HepG2 (cell line): ENCODE measurements at regions not wholly inside any gene's neighbourhood (a gene's known extent, or its start where the extent isn't known, plus 50 kb on each side); places are given as distances from the start of the nearest gene placed in this dataset.
A peak's percentile ranks its signal among the peaks of the same experiment; 100 is the strongest.

Experiments used
- ATAC-seq: fragments of 200-7000 bp; cut with Tn5 transposase; 3 replicates; pipeline ENCODE4 v1.9.1; 2020; ENCODE audit warnings: mild to moderate bottlenecking, moderate library complexity
- BruUV-seq: library from RNA; stranded (reverse); fragments of 400-500 nt; replicated peaks from 2 replicates; lab custom pipeline; 2021; lab: Mats Ljungman, UMichigan
- CTCF ChIA-PET: fragments of 300-600 bp; formaldehyde crosslinking; extraction: SDS; loops from one replicate; lab custom pipeline; 2021; ENCODE audit warnings: low total read pairs, inconsistent platforms, low intra/inter-chr PET ratio; lab: Yijun Ruan, JAX
- POLR2A ChIA-PET: fragments of 350-600 bp; sonication (Branson Sonifier 250); formaldehyde crosslinking; loops from one replicate; lab custom pipeline; 2020; ENCODE audit warnings: antibody characterized with exemption, inconsistent platforms; lab: Yijun Ruan, JAX
- DNase-seq: peaks from one replicate; pipeline ENCODE4 v3.0.0-alpha.2; 2015; ENCODE audit warnings: low spot score
- FAIRE-seq: peaks from 3 replicates; lab custom pipeline; 2011; peaks lifted over from hg19 to GRCh38; lab: Jason Lieb, UNC
- H2AFZ ChIP-seq: one replicate; pipeline ENCODE4 v1.6.1; 2011; ENCODE audit warnings: low read length, inconsistent platforms
- H3K27ac ChIP-seq: fragments of 300-600 bp; 3 replicates; pipeline ENCODE4 v1.8.0; 2011; ENCODE audit warnings: mixed run types, mild to moderate bottlenecking, mixed read lengths, low read length, inconsistent platforms; ENCODE audit not compliant: insufficient read depth; ENCODE audit errors: extremely low read length
- H3K27me3 ChIP-seq, 2 experiments: fragments of 200-600 bp in 1 of 2; 2 replicates in 1 of 2; 3 replicates in 1 of 2; pipeline versions ENCODE4 v1.6.0 to v1.8.0; 2011; ENCODE audit warnings: low read length in 2 of 2, mild to moderate bottlenecking in 2 of 2, moderate library complexity in 2 of 2, inconsistent platforms in 1 of 2; ENCODE audit not compliant: insufficient read depth in 2 of 2, control insufficient read depth in 1 of 2
- H3K36me3 ChIP-seq, 2 experiments: fragments of 200-600 bp in 1 of 2; replicated peaks in 1 of 2; 2 replicates in 1 of 2; 3 replicates in 1 of 2; pipeline versions ENCODE4 v1.5.1 to v1.8.0; 2011; ENCODE audit warnings: low read length in 2 of 2, inconsistent platforms in 1 of 2; ENCODE audit not compliant: insufficient read depth in 2 of 2, control insufficient read depth in 1 of 2
- H3K4me1 ChIP-seq: 2 replicates; pipeline ENCODE4 v1.5.1; 2012; ENCODE audit warnings: low read length, inconsistent platforms; ENCODE audit not compliant: insufficient read depth
- H3K4me2 ChIP-seq: 2 replicates; pipeline ENCODE4 v1.6.0; 2011; ENCODE audit warnings: low read depth, low read length, inconsistent platforms
- H3K4me3 ChIP-seq, 3 experiments: fragments of 200-600 bp in 1 of 3; sonication (generic), shearing (Covaris generic) in 1 of 3; replicated peaks in 1 of 3; 2 replicates each; pipeline ENCODE4 v1.5.1; 2011 to 2016; ENCODE audit warnings: low read length in 3 of 3, inconsistent platforms in 2 of 3, low read depth in 2 of 3, mild to moderate bottlenecking in 2 of 3, control low read depth in 1 of 3, mixed read lengths in 1 of 3; ENCODE audit not compliant: insufficient read depth in 1 of 3
- H3K79me2 ChIP-seq: one replicate; pipeline ENCODE4 v1.6.1; 2011; ENCODE audit warnings: low read length, inconsistent platforms; ENCODE audit not compliant: insufficient read depth
- H3K9ac ChIP-seq: 2 replicates; pipeline ENCODE4 v1.6.0; 2011; ENCODE audit warnings: mild to moderate bottlenecking, low read depth, low read length, inconsistent platforms; ENCODE audit not compliant: insufficient read depth
- H3K9me3 ChIP-seq: 2 replicates; pipeline ENCODE4 v1.5.1; 2012; ENCODE audit warnings: mild to moderate bottlenecking, low read length
- H4K20me1 ChIP-seq: 2 replicates; pipeline ENCODE4 v1.6.0; 2011; ENCODE audit warnings: inconsistent platforms, mild to moderate bottlenecking, low read length, moderate library complexity; ENCODE audit not compliant: insufficient read depth
- IKZF1 ChIP-seq: fragments of 450-650 bp; IDR thresholded peaks from 2 replicates; pipeline ENCODE4 v1.7.1; 2016
- MEF2D ChIP-seq: sonication (generic); formaldehyde crosslinking; IDR thresholded peaks from 2 replicates; pipeline ENCODE4 v1.5.1; 2020; ENCODE audit warnings: mild to moderate bottlenecking, missing genetic modification reagents
- SP2 ChIP-seq: sonication (generic); formaldehyde crosslinking; IDR thresholded peaks from 2 replicates; pipeline ENCODE4 v1.5.1; 2020; ENCODE audit warnings: mild to moderate bottlenecking, missing genetic modification reagents
- TAF1 ChIP-seq: sonication (generic); formaldehyde crosslinking; IDR thresholded peaks from 2 replicates; pipeline ENCODE4 v1.4.0; 2020; ENCODE audit warnings: missing genetic modification reagents
- ZNF562 ChIP-seq: sonication (generic); formaldehyde crosslinking; IDR thresholded peaks from 2 replicates; pipeline ENCODE4 v1.8.0; 2022; ENCODE audit warnings: missing genetic modification reagents, borderline replicate concordance
- ZNF629 ChIP-seq: sonication (generic); formaldehyde crosslinking; conservative IDR thresholded peaks from 2 replicates; pipeline ENCODE4 v1.5.0; 2020; ENCODE audit warnings: missing genetic modification reagents
- WGBS: methylation state at CpG from one replicate; pipeline ENCODE4 v1.1.6; 2017; ENCODE audit warnings: low lambda C conversion rate; 5-methylcytosine and 5-hydroxymethylcytosine counted together
- in situ Hi-C: cut with HindIII; loops from 2 replicates; pipeline ENCODE4 v1.10.0; 2017; ENCODE audit warnings: low pct_unique_long_range_greater_than_20kb; ENCODE audit not compliant: extremely low pct_ligation_motif_present
- intact Hi-C: fragments of 100-400 bp; cut with micrococcal nuclease; formaldehyde crosslinking; loops from one replicate; pipeline ENCODE4 v1.10.0; 2022; ENCODE audit not compliant: unreplicated experiment
- TF ChIP-seq, protein P1 (sequence below): sonication (generic); formaldehyde crosslinking; IDR thresholded peaks from 2 replicates; pipeline ENCODE4 v1.8.0; 2022; ENCODE audit warnings: mild to moderate bottlenecking, missing genetic modification reagents; ENCODE audit not compliant: insufficient replicate concordance
- TF ChIP-seq, protein P2 (sequence below): sonication (generic); formaldehyde crosslinking; IDR thresholded peaks from 2 replicates; pipeline ENCODE4 v1.8.1; 2023; ENCODE audit warnings: mild to moderate bottlenecking, missing genetic modification reagents

DNA sequence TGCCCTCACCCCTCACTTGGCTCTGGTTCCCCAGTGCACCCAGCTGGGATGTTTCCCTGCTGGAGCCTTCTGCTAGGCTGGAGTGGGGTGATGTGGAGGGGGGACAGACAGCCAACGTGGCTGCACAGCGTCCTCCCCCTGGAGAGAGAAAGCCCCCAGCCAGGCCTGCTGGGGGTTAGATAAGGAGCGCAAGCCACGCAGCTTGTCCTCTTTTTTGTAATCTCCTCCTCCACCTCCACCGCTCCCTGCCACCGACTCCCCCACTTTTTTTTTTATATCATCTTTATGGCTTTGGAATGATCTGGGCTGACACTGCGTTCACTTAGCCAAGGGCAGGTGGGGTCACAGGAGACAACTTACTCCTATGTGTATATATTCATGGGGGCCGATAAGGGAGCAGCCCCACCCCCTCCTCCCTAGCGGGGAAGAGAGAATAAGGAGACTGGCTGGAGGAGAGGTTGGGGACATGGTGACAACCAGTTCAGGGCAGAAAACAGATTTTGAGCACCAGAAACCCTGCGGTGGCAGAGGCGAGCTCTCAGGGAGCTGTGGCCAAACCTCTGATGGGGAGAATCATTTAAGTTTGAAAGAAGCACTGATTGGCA lies 169.9 kb upstream of the LHX5 start (continued):
- TF ChIP-seq, protein P1, sequence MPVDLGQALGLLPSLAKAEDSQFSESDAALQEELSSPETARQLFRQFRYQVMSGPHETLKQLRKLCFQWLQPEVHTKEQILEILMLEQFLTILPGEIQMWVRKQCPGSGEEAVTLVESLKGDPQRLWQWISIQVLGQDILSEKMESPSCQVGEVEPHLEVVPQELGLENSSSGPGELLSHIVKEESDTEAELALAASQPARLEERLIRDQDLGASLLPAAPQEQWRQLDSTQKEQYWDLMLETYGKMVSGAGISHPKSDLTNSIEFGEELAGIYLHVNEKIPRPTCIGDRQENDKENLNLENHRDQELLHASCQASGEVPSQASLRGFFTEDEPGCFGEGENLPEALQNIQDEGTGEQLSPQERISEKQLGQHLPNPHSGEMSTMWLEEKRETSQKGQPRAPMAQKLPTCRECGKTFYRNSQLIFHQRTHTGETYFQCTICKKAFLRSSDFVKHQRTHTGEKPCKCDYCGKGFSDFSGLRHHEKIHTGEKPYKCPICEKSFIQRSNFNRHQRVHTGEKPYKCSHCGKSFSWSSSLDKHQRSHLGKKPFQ, result no peak
- no peak for TF ChIP-seq ZNF562 (CRISPR knock-in tag)
- no peak for TF ChIP-seq IKZF1
- no peak for TF ChIP-seq MEF2D (CRISPR knock-in tag)
- TF ChIP-seq SP2 (CRISPR knock-in tag), result no peak
- TF ChIP-seq, protein P2, sequence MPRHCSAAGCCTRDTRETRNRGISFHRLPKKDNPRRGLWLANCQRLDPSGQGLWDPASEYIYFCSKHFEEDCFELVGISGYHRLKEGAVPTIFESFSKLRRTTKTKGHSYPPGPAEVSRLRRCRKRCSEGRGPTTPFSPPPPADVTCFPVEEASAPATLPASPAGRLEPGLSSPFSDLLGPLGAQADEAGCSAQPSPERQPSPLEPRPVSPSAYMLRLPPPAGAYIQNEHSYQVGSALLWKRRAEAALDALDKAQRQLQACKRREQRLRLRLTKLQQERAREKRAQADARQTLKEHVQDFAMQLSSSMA (CRISPR knock-in tag), result no peak

DNA sequence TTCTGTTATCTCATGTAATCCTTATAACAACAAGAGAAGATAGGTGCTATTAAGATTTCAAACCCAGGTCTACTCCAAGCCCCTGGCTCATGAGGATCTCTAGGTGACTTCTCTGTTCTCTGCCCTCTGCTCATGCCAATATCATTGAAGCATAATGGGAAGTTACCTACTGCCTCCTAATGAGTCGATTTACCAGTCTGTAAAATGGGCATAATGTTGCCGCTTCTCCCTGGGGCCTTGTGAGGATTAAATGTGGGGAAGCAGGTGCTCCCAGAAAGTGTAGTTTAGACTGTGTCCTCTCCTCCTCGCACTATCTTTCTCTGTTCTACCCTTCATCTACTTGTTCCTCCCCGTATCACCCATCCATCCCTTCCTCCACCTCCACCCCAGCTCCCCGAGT lies 169.2 kb upstream of the LHX5 start:
- H2AFZ ChIP-seq, result no peak overlapping the region
- WGBS, result 19% methylated on average over 5 of the region's 5 CpGs
- FAIRE-seq, result no peak
- ChIA-PET CTCF (no interaction called here), POLR2A (no interaction called here)
- in situ Hi-C loops (no loop called here), intact Hi-C loops (no loop called here)
- H3K79me2 ChIP-seq, result no peaks in the 10 kb centered on the region
- H4K20me1 ChIP-seq, result no peaks in the 10 kb centered on the region
- H3K4me3 ChIP-seq, result no peak overlapping the region
- BruUV-seq, result no TSS peak
- H3K9me3 ChIP-seq, result no peaks in the 10 kb centered on the region
- no peak overlapping the region for H3K4me2 ChIP-seq
- H3K9ac ChIP-seq, result no peak overlapping the region
- H3K36me3 ChIP-seq, result no peaks in the 10 kb centered on the region
- no peak overlapping the region for H3K27ac ChIP-seq
- peaks cover 3 to 32% of the 10 kb centered on the region in 2 experiments; a peak in 3 of 5 replicates for H3K27me3 ChIP-seq
- no peaks in the 10 kb centered on the region for H3K4me1 ChIP-seq
- no peak for TF ChIP-seq TAF1 (CRISPR knock-in tag)
- peak; percentile 69; the same call in 1 of the 2 replicates for TF ChIP-seq ZNF629
- TF ChIP-seq, all 625 proteins: peak for 1
- DNase-seq, result no peak
- no peak for ATAC-seq
